ENCODE measurements at regions not wholly inside any gene's neighbourhood (a gene's known extent, or its start where the extent isn't known, plus 50 kb on each side); places are given as distances from the start of the nearest gene placed in this dataset.

- Histone ChIP-seq H3K4me1 (ENCODE audit: control insufficient read depth in 2 of 2, insufficient read depth in 2 of 2, low read length in 1 of 2) (no peaks in the 10 kb centered on the region), H3K36me3 (ENCODE audit: control insufficient read depth in 2 of 2, insufficient read depth in 2 of 2, low read length in 1 of 2) (no peaks in the 10 kb centered on the region), H3K9me3 (ENCODE audit: control insufficient read depth in 2 of 2, insufficient read depth in 1 of 2, low read depth in 1 of 2, low read length in 1 of 2) (peaks cover 2 to 11% of the 10 kb centered on the region in 2 donors), H3K27ac (ENCODE audit: low read depth in 2 of 2, low read length in 1 of 2) (no peak overlapping the region), H3K4me3 (ENCODE audit: low read depth in 1 of 2, low read length in 2 of 2) (no peak overlapping the region), H3K27me3 (ENCODE audit: control insufficient read depth in 1 of 2, insufficient read depth in 2 of 2, low read length in 2 of 2) (no peaks in the 10 kb centered on the region)
- 86 to 94% methylated on average over 3 of the region's 3 CpGs for WGBS, 2 donors
These were observed 69.3 kb upstream of the CDK20 start for GRCh38 chr9:88043647-88044046.

GRCh38 chr9:88041447-88041846 lies 67.1 kb upstream of the CDK20 start:
- no peaks in the 10 kb centered on the region for H3K36me3 ChIP-seq (ENCODE audit: control insufficient read depth in 2 of 2, insufficient read depth in 2 of 2, low read length in 1 of 2)
- 89 to 95% methylated on average over 1 of the region's 1 CpG for WGBS, 2 donors
- H3K27ac ChIP-seq (ENCODE audit: low read depth in 2 of 2, low read length in 1 of 2) = no peak overlapping the region
- no peak overlapping the region for H3K4me3 ChIP-seq (ENCODE audit: low read depth in 1 of 2, low read length in 2 of 2)
- peaks cover 6 to 16% of the 10 kb centered on the region in 2 donors for H3K9me3 ChIP-seq (ENCODE audit: control insufficient read depth in 2 of 2, insufficient read depth in 1 of 2, low read depth in 1 of 2, low read length in 1 of 2)
- no peaks in the 10 kb centered on the region for H3K27me3 ChIP-seq (ENCODE audit: control insufficient read depth in 1 of 2, insufficient read depth in 2 of 2, low read length in 2 of 2)
- no peaks in the 10 kb centered on the region for H3K4me1 ChIP-seq (ENCODE audit: control insufficient read depth in 2 of 2, insufficient read depth in 2 of 2, low read length in 1 of 2)

- Histone ChIP-seq H3K4me3 (ENCODE audit: low read depth in 1 of 2, low read length in 2 of 2) (no peak overlapping the region), H3K4me1 (ENCODE audit: control insufficient read depth in 2 of 2, insufficient read depth in 2 of 2, low read length in 1 of 2) (no peaks in the 10 kb centered on the region)
- 86 to 90% methylated on average over 3 of the region's 3 CpGs for WGBS, 2 donors
These were observed 63.0 kb upstream of the CDK20 start for GRCh38 chr9:88037285-88037845.

DNA sequence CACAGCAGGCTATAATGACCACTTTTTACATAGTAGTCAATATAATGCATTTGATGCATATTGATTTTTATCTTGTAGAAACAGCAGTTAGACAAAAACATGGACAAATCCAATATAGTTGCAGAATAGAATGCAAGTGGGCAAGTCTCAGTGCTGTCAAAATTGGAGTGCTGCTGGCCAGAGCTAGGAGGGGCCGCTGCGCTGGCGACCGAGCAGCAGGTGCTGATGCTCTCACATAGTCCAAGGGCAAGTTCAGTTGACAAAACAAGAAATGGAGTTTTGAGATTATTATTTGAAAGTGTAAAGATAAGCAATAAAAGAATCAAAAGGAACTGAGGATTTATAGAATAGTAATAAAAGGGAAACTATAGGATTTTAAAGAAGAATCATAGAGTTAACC lies 60.6 kb upstream of the CDK20 start:
- 93 to 97% methylated on average over 4 of the region's 4 CpGs for WGBS, 2 donors
- Histone ChIP-seq H3K4me3 (ENCODE audit: low read depth in 1 of 2, low read length in 2 of 2) (no peak overlapping the region), H3K27ac (ENCODE audit: low read depth in 2 of 2, low read length in 1 of 2) (no peak overlapping the region), H3K36me3 (ENCODE audit: control insufficient read depth in 2 of 2, insufficient read depth in 2 of 2, low read length in 1 of 2) (no peaks in the 10 kb centered on the region), H3K9me3 (ENCODE audit: control insufficient read depth in 2 of 2, insufficient read depth in 1 of 2, low read depth in 1 of 2, low read length in 1 of 2) (peaks cover 8% of the 10 kb centered on the region in 2 donors), H3K4me1 (ENCODE audit: control insufficient read depth in 2 of 2, insufficient read depth in 2 of 2, low read length in 1 of 2) (no peaks in the 10 kb centered on the region), H3K27me3 (ENCODE audit: control insufficient read depth in 1 of 2, insufficient read depth in 2 of 2, low read length in 2 of 2) (no peaks in the 10 kb centered on the region)

More at GRCh38 chr9:88037285-88037845, 63.0 kb upstream of the CDK20 start:
- Histone ChIP-seq H3K36me3 (ENCODE audit: control insufficient read depth in 2 of 2, insufficient read depth in 2 of 2, low read length in 1 of 2) (no peaks in the 10 kb centered on the region), H3K9me3 (ENCODE audit: control insufficient read depth in 2 of 2, insufficient read depth in 1 of 2, low read depth in 1 of 2, low read length in 1 of 2) (peaks cover 8% of the 10 kb centered on the region in 2 donors), H3K27me3 (ENCODE audit: control insufficient read depth in 1 of 2, insufficient read depth in 2 of 2, low read length in 2 of 2) (no peaks in the 10 kb centered on the region), H3K27ac (ENCODE audit: low read depth in 2 of 2, low read length in 1 of 2) (no peak overlapping the region)

DNA sequence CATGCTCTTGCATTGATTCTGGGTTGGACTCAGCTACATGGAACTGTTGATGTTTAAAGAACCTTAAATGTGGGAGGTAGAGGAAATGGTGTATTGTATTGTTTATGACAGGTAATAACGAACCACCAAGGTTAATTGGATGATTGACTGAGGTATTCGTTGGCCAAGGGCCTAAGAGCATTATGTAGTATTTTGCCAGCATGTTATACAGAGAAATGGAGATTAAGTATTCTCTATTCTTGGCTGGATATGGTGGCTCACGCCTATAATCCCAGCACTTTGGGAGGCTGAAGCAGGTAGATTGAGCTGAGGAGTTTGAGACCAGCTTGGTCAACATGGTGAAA lies 59.0 kb upstream of the CDK20 start:
- Histone ChIP-seq H3K4me3 (ENCODE audit: low read depth in 1 of 2, low read length in 2 of 2) (no peak overlapping the region), H3K36me3 (ENCODE audit: control insufficient read depth in 2 of 2, insufficient read depth in 2 of 2, low read length in 1 of 2) (no peaks in the 10 kb centered on the region), H3K27me3 (ENCODE audit: control insufficient read depth in 1 of 2, insufficient read depth in 2 of 2, low read length in 2 of 2) (no peaks in the 10 kb centered on the region), H3K4me1 (ENCODE audit: control insufficient read depth in 2 of 2, insufficient read depth in 2 of 2, low read length in 1 of 2) (no peaks in the 10 kb centered on the region), H3K27ac (ENCODE audit: low read depth in 2 of 2, low read length in 1 of 2) (no peak overlapping the region), H3K9me3 (ENCODE audit: control insufficient read depth in 2 of 2, insufficient read depth in 1 of 2, low read depth in 1 of 2, low read length in 1 of 2) (peaks cover 5 to 6% of the 10 kb centered on the region in 2 donors)
- WGBS, 2 donors = 44 to 55% methylated on average over 3 of the region's 3 CpGs

- WGBS, 2 donors = 89 to 90% methylated on average over 2 of the region's 2 CpGs
- H3K4me3 ChIP-seq (ENCODE audit: low read depth in 1 of 2, low read length in 2 of 2) = no peak overlapping the region
- H3K4me1 ChIP-seq (ENCODE audit: control insufficient read depth in 2 of 2, insufficient read depth in 2 of 2, low read length in 1 of 2) = no peaks in the 10 kb centered on the region
- no peaks in the 10 kb centered on the region for H3K27me3 ChIP-seq (ENCODE audit: control insufficient read depth in 1 of 2, insufficient read depth in 2 of 2, low read length in 2 of 2)
- H3K9me3 ChIP-seq (ENCODE audit: control insufficient read depth in 2 of 2, insufficient read depth in 1 of 2, low read depth in 1 of 2, low read length in 1 of 2) = no peaks in the 10 kb centered on the region
- H3K27ac ChIP-seq (ENCODE audit: low read depth in 2 of 2, low read length in 1 of 2) = no peak overlapping the region
- H3K36me3 ChIP-seq (ENCODE audit: control insufficient read depth in 2 of 2, insufficient read depth in 2 of 2, low read length in 1 of 2) = no peaks in the 10 kb centered on the region
These were observed 54.0 kb upstream of the CDK20 start for GRCh38 chr9:88028338-88028737.

DNA sequence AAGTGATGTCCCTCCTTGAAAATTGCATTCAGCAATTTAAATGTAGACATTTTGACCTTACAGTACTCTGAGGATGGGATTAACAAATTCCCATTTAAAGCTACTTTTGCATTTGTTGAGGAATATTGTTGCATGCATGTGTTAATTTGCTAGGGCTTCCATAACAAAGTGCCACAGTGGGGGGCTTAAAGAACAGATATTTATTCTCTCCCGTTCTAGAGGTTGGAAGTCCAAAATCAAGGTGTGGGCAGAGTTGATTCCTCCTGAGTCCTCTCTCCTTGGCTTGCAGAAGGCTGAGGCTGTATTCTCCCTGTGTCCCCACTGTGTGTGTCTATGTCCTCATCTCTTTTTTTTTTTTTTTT lies 51.8 kb upstream of the CDK20 start:
- Histone ChIP-seq H3K27ac (ENCODE audit: low read depth in 2 of 2, low read length in 1 of 2) (no peak overlapping the region), H3K9me3 (ENCODE audit: control insufficient read depth in 2 of 2, insufficient read depth in 1 of 2, low read depth in 1 of 2, low read length in 1 of 2) (no peaks in the 10 kb centered on the region), H3K4me3 (ENCODE audit: low read depth in 1 of 2, low read length in 2 of 2) (no peak overlapping the region), H3K4me1 (ENCODE audit: control insufficient read depth in 2 of 2, insufficient read depth in 2 of 2, low read length in 1 of 2) (no peaks in the 10 kb centered on the region), H3K36me3 (ENCODE audit: control insufficient read depth in 2 of 2, insufficient read depth in 2 of 2, low read length in 1 of 2) (no peaks in the 10 kb centered on the region), H3K27me3 (ENCODE audit: control insufficient read depth in 1 of 2, insufficient read depth in 2 of 2, low read length in 2 of 2) (no peaks in the 10 kb centered on the region)
- WGBS, 2 donors = 80 to 83% methylated on average over 1 of the region's 1 CpG

DNA sequence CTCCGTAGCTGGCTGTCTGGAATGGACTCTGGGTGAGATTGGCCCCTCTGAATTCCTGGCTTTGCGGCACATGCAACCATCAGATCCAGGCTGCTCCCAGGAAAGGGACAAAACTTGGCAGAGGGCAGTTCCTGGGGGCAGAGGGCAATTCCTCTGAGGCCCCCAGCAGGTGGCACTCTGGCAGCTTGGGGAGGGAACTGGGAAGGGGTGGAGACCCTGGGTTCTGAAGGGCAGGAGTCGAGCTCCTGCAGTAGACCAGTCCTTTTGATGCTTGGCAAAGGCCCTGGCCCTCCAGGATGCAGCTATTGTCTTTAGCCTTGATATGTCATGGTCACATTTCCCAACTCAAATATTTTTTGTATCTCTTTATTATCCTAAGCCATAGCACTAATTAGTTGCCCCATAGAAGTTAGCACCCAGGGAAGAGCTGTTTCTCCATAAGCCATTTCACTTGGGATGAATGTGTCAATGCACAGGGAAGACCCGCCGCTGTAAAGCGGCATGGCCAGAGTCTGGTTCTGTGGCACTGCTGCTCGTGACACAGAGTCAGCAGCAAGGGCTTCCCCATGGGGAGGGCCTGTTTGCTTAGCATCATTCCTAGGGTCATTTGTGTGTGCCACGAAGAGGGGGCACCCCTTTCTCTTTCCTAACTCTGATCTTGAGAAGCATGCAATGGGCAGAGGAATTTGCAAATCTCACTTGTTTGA lies 51.2 kb upstream of the CDK20 start:
- no peak overlapping the region for H3K4me3 ChIP-seq (ENCODE audit: low read depth in 1 of 2, low read length in 2 of 2)
- no peaks in the 10 kb centered on the region for H3K9me3 ChIP-seq (ENCODE audit: control insufficient read depth in 2 of 2, insufficient read depth in 1 of 2, low read depth in 1 of 2, low read length in 1 of 2)
- WGBS, 2 donors = 83 to 84% methylated on average over 8 of the region's 8 CpGs
- H3K27ac ChIP-seq (ENCODE audit: low read depth in 2 of 2, low read length in 1 of 2) = no peak overlapping the region
- no peaks in the 10 kb centered on the region for H3K27me3 ChIP-seq (ENCODE audit: control insufficient read depth in 1 of 2, insufficient read depth in 2 of 2, low read length in 2 of 2)
- H3K36me3 ChIP-seq (ENCODE audit: control insufficient read depth in 2 of 2, insufficient read depth in 2 of 2, low read length in 1 of 2) = no peaks in the 10 kb centered on the region
- H3K4me1 ChIP-seq (ENCODE audit: control insufficient read depth in 2 of 2, insufficient read depth in 2 of 2, low read length in 1 of 2) = no peaks in the 10 kb centered on the region

- 76 to 77% methylated on average over 4 of the region's 4 CpGs for WGBS, 2 donors
- no peaks in the 10 kb centered on the region for H3K4me1 ChIP-seq (ENCODE audit: control insufficient read depth in 2 of 2, insufficient read depth in 2 of 2, low read length in 1 of 2)
- no peaks in the 10 kb centered on the region for H3K9me3 ChIP-seq (ENCODE audit: control insufficient read depth in 2 of 2, insufficient read depth in 1 of 2, low read depth in 1 of 2, low read length in 1 of 2)
- H3K27me3 ChIP-seq (ENCODE audit: control insufficient read depth in 1 of 2, insufficient read depth in 2 of 2, low read length in 2 of 2) = no peaks in the 10 kb centered on the region
- H3K27ac ChIP-seq (ENCODE audit: low read depth in 2 of 2, low read length in 1 of 2) = no peak overlapping the region
- H3K4me3 ChIP-seq (ENCODE audit: low read depth in 1 of 2, low read length in 2 of 2) = no peak overlapping the region
- H3K36me3 ChIP-seq (ENCODE audit: control insufficient read depth in 2 of 2, insufficient read depth in 2 of 2, low read length in 1 of 2) = no peaks in the 10 kb centered on the region
These were observed 50.6 kb upstream of the CDK20 start for GRCh38 chr9:88024896-88025295.

Measured in esophagus (tissue), 2 donors.